HepG2 (cell line): ENCODE measurements at regions not wholly inside any gene's neighbourhood (a gene's known extent, or its start where the extent isn't known, plus 50 kb on each side); places are given as distances from the start of the nearest gene placed in this dataset.

ENCODE experiments used
- ATAC-seq: fragments of 200-7000 bp; cut with Tn5 transposase; 3 replicates; pipeline ENCODE4 v1.9.1; 2020; ENCODE audit warnings: mild to moderate bottlenecking, moderate library complexity
- BruUV-seq: library from RNA; stranded (reverse); fragments of 400-500 nt; replicated peaks from 2 replicates; lab custom pipeline; 2021; lab: Mats Ljungman, UMichigan
- CTCF ChIA-PET: fragments of 300-600 bp; formaldehyde crosslinking; extraction: SDS; loops from one replicate; lab custom pipeline; 2021; ENCODE audit warnings: low total read pairs, inconsistent platforms, low intra/inter-chr PET ratio; lab: Yijun Ruan, JAX
- POLR2A ChIA-PET: fragments of 350-600 bp; sonication (Branson Sonifier 250); formaldehyde crosslinking; loops from one replicate; lab custom pipeline; 2020; ENCODE audit warnings: antibody characterized with exemption, inconsistent platforms; lab: Yijun Ruan, JAX
- DNase-seq: peaks from one replicate; pipeline ENCODE4 v3.0.0-alpha.2; 2015; ENCODE audit warnings: low spot score
- FAIRE-seq: peaks from 3 replicates; lab custom pipeline; 2011; peaks lifted over from hg19 to GRCh38; lab: Jason Lieb, UNC
- H2AFZ ChIP-seq: one replicate; pipeline ENCODE4 v1.6.1; 2011; ENCODE audit warnings: low read length, inconsistent platforms
- H3K27ac ChIP-seq: fragments of 300-600 bp; 3 replicates; pipeline ENCODE4 v1.8.0; 2011; ENCODE audit warnings: mixed run types, mild to moderate bottlenecking, mixed read lengths, low read length, inconsistent platforms; ENCODE audit not compliant: insufficient read depth; ENCODE audit errors: extremely low read length
- H3K27me3 ChIP-seq, 2 experiments: fragments of 200-600 bp in 1 of 2; 2 replicates in 1 of 2; 3 replicates in 1 of 2; pipeline versions ENCODE4 v1.6.0 to v1.8.0; 2011; ENCODE audit warnings: low read length in 2 of 2, mild to moderate bottlenecking in 2 of 2, moderate library complexity in 2 of 2, inconsistent platforms in 1 of 2; ENCODE audit not compliant: insufficient read depth in 2 of 2, control insufficient read depth in 1 of 2
- H3K36me3 ChIP-seq, 2 experiments: fragments of 200-600 bp in 1 of 2; replicated peaks in 1 of 2; 2 replicates in 1 of 2; 3 replicates in 1 of 2; pipeline versions ENCODE4 v1.5.1 to v1.8.0; 2011; ENCODE audit warnings: low read length in 2 of 2, inconsistent platforms in 1 of 2; ENCODE audit not compliant: insufficient read depth in 2 of 2, control insufficient read depth in 1 of 2
- H3K4me1 ChIP-seq: 2 replicates; pipeline ENCODE4 v1.5.1; 2012; ENCODE audit warnings: low read length, inconsistent platforms; ENCODE audit not compliant: insufficient read depth
- H3K4me2 ChIP-seq: 2 replicates; pipeline ENCODE4 v1.6.0; 2011; ENCODE audit warnings: low read depth, low read length, inconsistent platforms
- H3K4me3 ChIP-seq, 3 experiments: fragments of 200-600 bp in 1 of 3; sonication (generic), shearing (Covaris generic) in 1 of 3; replicated peaks in 1 of 3; 2 replicates each; pipeline ENCODE4 v1.5.1; 2011 to 2016; ENCODE audit warnings: low read length in 3 of 3, inconsistent platforms in 2 of 3, low read depth in 2 of 3, mild to moderate bottlenecking in 2 of 3, control low read depth in 1 of 3, mixed read lengths in 1 of 3; ENCODE audit not compliant: insufficient read depth in 1 of 3
- H3K79me2 ChIP-seq: one replicate; pipeline ENCODE4 v1.6.1; 2011; ENCODE audit warnings: low read length, inconsistent platforms; ENCODE audit not compliant: insufficient read depth
- H3K9ac ChIP-seq: 2 replicates; pipeline ENCODE4 v1.6.0; 2011; ENCODE audit warnings: mild to moderate bottlenecking, low read depth, low read length, inconsistent platforms; ENCODE audit not compliant: insufficient read depth
- H3K9me3 ChIP-seq: 2 replicates; pipeline ENCODE4 v1.5.1; 2012; ENCODE audit warnings: mild to moderate bottlenecking, low read length
- H4K20me1 ChIP-seq: 2 replicates; pipeline ENCODE4 v1.6.0; 2011; ENCODE audit warnings: inconsistent platforms, mild to moderate bottlenecking, low read length, moderate library complexity; ENCODE audit not compliant: insufficient read depth
- ATF7 ChIP-seq, 2 experiments: fragments of 450-650 bp in 1 of 2; sonication (generic) in 1 of 2; formaldehyde crosslinking in 1 of 2; IDR thresholded peaks; 2 replicates each; pipeline versions ENCODE4 v1.4.0 to v1.6.1; 2016 to 2020; ENCODE audit warnings: antibody characterized with exemption in 1 of 2, mild to moderate bottlenecking in 1 of 2, missing genetic modification reagents in 1 of 2
- ATM ChIP-seq: fragments of 450-650 bp; IDR thresholded peaks from 2 replicates; pipeline ENCODE4 v1.7.1; 2017; ENCODE audit warnings: mild to moderate bottlenecking, borderline replicate concordance
- HNF1B ChIP-seq: sonication (generic); formaldehyde crosslinking; IDR thresholded peaks from 2 replicates; pipeline ENCODE4 v1.5.1; 2020; ENCODE audit warnings: mild to moderate bottlenecking, moderate library complexity, missing genetic modification reagents
- HNF4G ChIP-seq, 2 experiments: sonication (generic) in 1 of 2; formaldehyde crosslinking in 1 of 2; IDR thresholded peaks; 2 replicates each; pipeline versions ENCODE4 v1.4.0 to v1.6.1; 2011 to 2020; ENCODE audit warnings: borderline replicate concordance in 2 of 2, low read depth in 2 of 2, mild to moderate bottlenecking in 2 of 2, low read length in 1 of 2, missing genetic modification reagents in 1 of 2, moderate library complexity in 1 of 2
- NPAS2 ChIP-seq: sonication (generic); formaldehyde crosslinking; IDR thresholded peaks from 2 replicates; pipeline ENCODE4 v1.8.0; 2022; ENCODE audit warnings: mild to moderate bottlenecking, missing genetic modification reagents, borderline replicate concordance
- PITX1 ChIP-seq: sonication (generic); formaldehyde crosslinking; IDR thresholded peaks from 2 replicates; pipeline ENCODE4 v1.5.1; 2020; ENCODE audit warnings: mild to moderate bottlenecking, missing genetic modification reagents
- RAD51 ChIP-seq: fragments of 450-650 bp; IDR thresholded peaks from 2 replicates; pipeline ENCODE4 v1.6.1; 2016; ENCODE audit warnings: borderline replicate concordance
- SNRNP70 ChIP-seq: fragments of 200-400 bp; formaldehyde crosslinking; IDR thresholded peaks from 2 replicates; pipeline ENCODE4 v1.6.1; 2017; ENCODE audit warnings: mild to moderate bottlenecking, low read depth, low read length, moderate library complexity
- SRF ChIP-seq: IDR thresholded peaks from 2 replicates; pipeline ENCODE4 v1.6.1; 2011; ENCODE audit warnings: mild to moderate bottlenecking, low read depth, low read length, moderate library complexity
- ZFX ChIP-seq: sonication (generic); formaldehyde crosslinking; IDR thresholded peaks from 2 replicates; pipeline ENCODE4 v1.4.0; 2020; ENCODE audit warnings: mild to moderate bottlenecking, low read depth, missing genetic modification reagents, moderate library complexity
- ZMYM2 ChIP-seq: sonication (generic); formaldehyde crosslinking; IDR thresholded peaks from 2 replicates; pipeline ENCODE4 v1.8.0; 2022; ENCODE audit warnings: mild to moderate bottlenecking, missing genetic modification reagents
- ZMYM3 ChIP-seq: sonication (generic); formaldehyde crosslinking; IDR thresholded peaks from 2 replicates; pipeline ENCODE4 v1.5.1; 2020; ENCODE audit warnings: mild to moderate bottlenecking, missing genetic modification reagents
- ZNF225 ChIP-seq: sonication (generic); formaldehyde crosslinking; IDR thresholded peaks from 2 replicates; pipeline ENCODE4 v1.4.0; 2020; ENCODE audit warnings: mild to moderate bottlenecking, missing genetic modification reagents
- ZNF343 ChIP-seq: sonication (generic); formaldehyde crosslinking; IDR thresholded peaks from 2 replicates; pipeline ENCODE4 v1.4.0; 2020; ENCODE audit warnings: mild to moderate bottlenecking, missing genetic modification reagents
- ZNF512B ChIP-seq: sonication (generic); formaldehyde crosslinking; IDR thresholded peaks from 2 replicates; pipeline ENCODE4 v1.5.1; 2020; ENCODE audit warnings: missing genetic modification reagents, mild to moderate bottlenecking, borderline replicate concordance
- ZNF781 ChIP-seq: sonication (generic); formaldehyde crosslinking; IDR thresholded peaks from 2 replicates; pipeline ENCODE4 v1.5.1; 2020; ENCODE audit warnings: borderline replicate concordance, mild to moderate bottlenecking, missing genetic modification reagents; ENCODE audit errors: not compliant biosample characterization
- ZNF788 ChIP-seq: sonication (generic); formaldehyde crosslinking; IDR thresholded peaks from 2 replicates; pipeline ENCODE4 v1.5.0; 2020; ENCODE audit warnings: mild to moderate bottlenecking, missing genetic modification reagents, borderline replicate concordance
- whole genome bisulfite sequencing: methylation state at CpG from one replicate; pipeline ENCODE4 v1.1.6; 2017; ENCODE audit warnings: low lambda C conversion rate; 5-methylcytosine and 5-hydroxymethylcytosine counted together
- in situ Hi-C: cut with HindIII; loops from 2 replicates; pipeline ENCODE4 v1.10.0; 2017; ENCODE audit warnings: low pct_unique_long_range_greater_than_20kb; ENCODE audit not compliant: extremely low pct_ligation_motif_present
- intact Hi-C: fragments of 100-400 bp; cut with micrococcal nuclease; formaldehyde crosslinking; loops from one replicate; pipeline ENCODE4 v1.10.0; 2022; ENCODE audit not compliant: unreplicated experiment
- TF ChIP-seq, protein P1 (sequence below): sonication (generic); formaldehyde crosslinking; IDR thresholded peaks from 2 replicates; pipeline ENCODE4 v1.9.0; 2022; ENCODE audit warnings: low read depth, missing genetic modification reagents

DNA sequence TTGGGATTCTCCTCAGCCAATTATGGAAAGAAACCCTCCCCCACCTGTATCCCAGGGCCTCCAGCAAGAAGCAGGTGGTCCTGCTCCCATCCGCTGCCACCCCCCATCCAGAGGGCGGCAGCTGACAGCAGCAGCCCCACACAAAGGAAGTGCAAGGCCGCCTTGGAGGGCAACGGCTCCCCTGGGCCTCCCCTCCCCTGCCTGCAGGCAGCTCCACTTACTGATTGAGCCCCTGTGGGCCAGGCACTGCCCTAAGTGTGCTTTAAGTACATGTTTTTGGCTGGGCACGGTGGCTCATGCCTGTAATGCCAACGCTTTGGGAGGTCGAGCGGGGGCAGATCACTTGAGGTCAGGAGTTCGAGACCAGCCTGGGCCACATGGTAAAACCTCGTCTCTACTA is 257.6 kb downstream of the PARN start:
- Histone ChIP-seq H3K27me3 (no peaks in the 10 kb centered on the region), H3K4me1 (peaks cover 67% of the 10 kb centered on the region), H2AFZ (no peak overlapping the region), H3K9me3 (no peaks in the 10 kb centered on the region), H3K36me3 (no peaks in the 10 kb centered on the region), H3K4me2 (peak overlapping the region; percentile 18; the same call in 1 of the 2 replicates), H3K27ac (no peak overlapping the region), H3K4me3 (no peak overlapping the region), H4K20me1 (no peaks in the 10 kb centered on the region), H3K79me2 (no peaks in the 10 kb centered on the region), H3K9ac (no peak overlapping the region)
- no peak for DNase-seq
- no peak for FAIRE-seq
- peak; percentile 15; the same call in 1 of the 3 replicates for ATAC-seq
- ChIA-PET CTCF (no interaction called here), POLR2A (interaction anchor here (1.0 kb wide), 1 partner anchor 25 kb away, joined by 3 read pairs; no protein-coding TSS in a partner anchor)
- 56% methylated on average over 10 of the region's 10 CpGs for WGBS
- BruUV-seq = no TSS peak
- in situ Hi-C loops (no loop called here), intact Hi-C loops (no loop called here)
- TF ChIP-seq HNF4G (IDR thresholded peaks at IDR 0.05; ENCODE audit: borderline replicate concordance, low read depth, low read length) = no peak
- 0 out of 2 replicates have a peak, but pooled peaks have one; percentile 17 for TF ChIP-seq HNF4G (CRISPR knock-in tag; IDR thresholded peaks at IDR 0.05; ENCODE audit: borderline replicate concordance, low read depth)
- TF ChIP-seq, protein P1, sequence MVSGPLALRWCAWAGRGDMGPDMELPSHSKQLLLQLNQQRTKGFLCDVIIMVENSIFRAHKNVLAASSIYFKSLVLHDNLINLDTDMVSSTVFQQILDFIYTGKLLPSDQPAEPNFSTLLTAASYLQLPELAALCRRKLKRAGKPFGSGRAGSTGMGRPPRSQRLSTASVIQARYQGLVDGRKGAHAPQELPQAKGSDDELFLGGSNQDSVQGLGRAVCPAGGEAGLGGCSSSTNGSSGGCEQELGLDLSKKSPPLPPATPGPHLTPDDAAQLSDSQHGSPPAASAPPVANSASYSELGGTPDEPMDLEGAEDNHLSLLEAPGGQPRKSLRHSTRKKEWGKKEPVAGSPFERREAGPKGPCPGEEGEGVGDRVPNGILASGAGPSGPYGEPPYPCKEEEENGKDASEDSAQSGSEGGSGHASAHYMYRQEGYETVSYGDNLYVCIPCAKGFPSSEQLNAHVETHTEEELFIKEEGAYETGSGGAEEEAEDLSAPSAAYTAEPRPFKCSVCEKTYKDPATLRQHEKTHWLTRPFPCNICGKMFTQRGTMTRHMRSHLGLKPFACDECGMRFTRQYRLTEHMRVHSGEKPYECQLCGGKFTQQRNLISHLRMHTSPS (CRISPR knock-in tag) = 0 out of 2 replicates have a peak, but pooled peaks have one; percentile 5
- 0 out of 2 replicates have a peak, but pooled peaks have one; percentile 43 for TF ChIP-seq ZMYM3 (CRISPR knock-in tag)
- peak; percentile 27; the same call in 1 of the 2 replicates for TF ChIP-seq ZFX (CRISPR knock-in tag)
- TF ChIP-seq ATF7 (IDR thresholded peaks at IDR 0.05) = no peak
- no peak for TF ChIP-seq ATF7 (CRISPR knock-in tag; IDR thresholded peaks at IDR 0.05)
- TF ChIP-seq ZNF225 = 0 out of 2 replicates have a peak, but pooled peaks have one; percentile 56
- no peak for TF ChIP-seq RAD51
- no peak for TF ChIP-seq SNRNP70
- no peak for TF ChIP-seq SRF
- TF ChIP-seq HNF1B (CRISPR knock-in tag) = 0 out of 2 replicates have a peak, but pooled peaks have one; percentile 37
- TF ChIP-seq ZNF343 (CRISPR knock-in tag) = no peak
- no peak for TF ChIP-seq ZNF781 (CRISPR knock-in tag)
- 0 out of 2 replicates have a peak, but pooled peaks have one; percentile 38 for TF ChIP-seq ZNF788 (CRISPR knock-in tag)
- TF ChIP-seq ZMYM2 (CRISPR knock-in tag) = 0 out of 2 replicates have a peak, but pooled peaks have one; percentile 45
- no peak for TF ChIP-seq NPAS2
- peak; percentile 43; the same call in 1 of the 2 replicates for TF ChIP-seq ZNF512B (CRISPR knock-in tag)
- no peak for TF ChIP-seq ATM
- TF ChIP-seq PITX1 = no peak
